Heart left ventricle (tissue), 16 donors: ENCODE measurements at regions not wholly inside any gene's neighbourhood (a gene's known extent, or its start where the extent isn't known, plus 50 kb on each side); places are given as distances from the start of the nearest gene placed in this dataset.

Source experiments
- ATAC-seq, 4 donors: fragments of 200-7000 bp; cut with Tn5 transposase; one replicate each; pipeline ENCODE4 v1.9.1; 2020 to 2022; ENCODE audit warnings: moderate library complexity in 4 of 4, mild to moderate bottlenecking in 3 of 4, moderate number of reproducible peaks in 1 of 4
- DNase-seq, 5 donors: peaks; one replicate each; pipeline ENCODE4 v3.0.0-alpha.2; 2020
- H3K27ac ChIP-seq, 12 donors: fragments of 200-600 bp; sonication (generic) in 4 of 12; one replicate each; pipeline versions ENCODE4 v1.5.0 to v1.8.0; 2016 to 2022; ENCODE audit warnings: mild to moderate bottlenecking in 2 of 12
- H3K27me3 ChIP-seq, 9 donors: fragments of 200-600 bp; sonication (generic) in 2 of 9; one replicate each; pipeline versions ENCODE4 v1.5.1 to v1.8.0; 2016 to 2022; ENCODE audit warnings: mild to moderate bottlenecking in 3 of 9
- H3K36me3 ChIP-seq, 9 donors: fragments of 200-600 bp; sonication (generic) in 2 of 9; one replicate each; pipeline versions ENCODE4 v1.5.0 to v1.8.0; 2018 to 2022; ENCODE audit warnings: mild to moderate bottlenecking in 2 of 9
- H3K4me1 ChIP-seq, 12 donors: fragments of 200-600 bp; sonication (generic) in 4 of 12; one replicate each; pipeline versions ENCODE4 v1.5.0 to v1.8.0; 2016 to 2022; ENCODE audit warnings: mild to moderate bottlenecking in 3 of 12
- H3K4me3 ChIP-seq, 12 donors: fragments of 200-600 bp; sonication (generic) in 4 of 12; one replicate each; pipeline versions ENCODE4 v1.5.0 to v1.8.0; 2017 to 2022; ENCODE audit warnings: mild to moderate bottlenecking in 9 of 12, moderate library complexity in 4 of 12
- H3K9me3 ChIP-seq, 12 donors: fragments of 200-600 bp; sonication (generic) in 4 of 12; one replicate each; pipeline versions ENCODE4 v1.5.0 to v1.8.0; 2016 to 2022; ENCODE audit warnings: mild to moderate bottlenecking in 1 of 12
- POLR2A ChIP-seq, 2 donors: fragments of 450-650 bp; IDR thresholded peaks; one replicate each; pipeline ENCODE4 v1.6.1; 2017; ENCODE audit warnings: antibody characterized with exemption in 2 of 2, mild to moderate bottlenecking in 2 of 2, moderate library complexity in 2 of 2
- WGBS, 4 donors: extraction: QIAGEN DNeasy Blood & Tissue Kit in 2 of 4; methylation state at CpG; one replicate each; pipeline versions ENCODE4 v1.1.5 to v1.1.7; 2013 to 2018; 5-methylcytosine and 5-hydroxymethylcytosine counted together
- intact Hi-C, 10 donors: fragments of 100-400 bp; cut with DNase I; formaldehyde crosslinking; loops; one replicate each; pipeline versions ENCODE4 v1.11.1 to v1.14.2; 2022
- TF ChIP-seq, protein P1 (sequence below), 12 donors: fragments of 200-600 bp; sonication (generic) in 4 of 12; IDR thresholded peaks; one replicate each; pipeline versions ENCODE4 v1.5.0 to v1.8.0; 2018 to 2022; ENCODE audit warnings: antibody characterized with exemption in 12 of 12, mild to moderate bottlenecking in 5 of 12
- donor health status: ischemic (EF 13 %, LVEDD 7.1; RV severe dilation, severe dysfunction).
- donor health status: healthy with polysubstance abuse.
- donor health status: DM: no; HTN: yes; CAD: no.
- donor health status: DM: no; HTN: no; CAD: no.
- donor health status: ischemic (EF 25% LVEDD 6.9; RV normal size, moderate dysfunction).
- donor health status: ischemic (EF 25% LVEDD 5.7; RV mildly dilated, moderate dysfunction).
- donor health status: healthy.
- donor health status: DM: yes; HTN: yes; CAD: no.
- donor health status: ischemic (EF 35%, LVEDD 5.7; RV mildly dilated, moderate dysfunction).
- donor health status: nonischemic (EF 11% LVEDD 7.7; RV severe dilation, severe dysfunction).
- donor health status: DM: yes; HTN: yes; CAD: no.
- donor health status: PGD.
- donor health status: ischemic (EF 29% LVEDD 5.4; RV normal size, mild dysfunction).
- donor health status: nonischemic (EF 23%, LVEDD 6.1; RV moderate dilation, normal function).

DNA sequence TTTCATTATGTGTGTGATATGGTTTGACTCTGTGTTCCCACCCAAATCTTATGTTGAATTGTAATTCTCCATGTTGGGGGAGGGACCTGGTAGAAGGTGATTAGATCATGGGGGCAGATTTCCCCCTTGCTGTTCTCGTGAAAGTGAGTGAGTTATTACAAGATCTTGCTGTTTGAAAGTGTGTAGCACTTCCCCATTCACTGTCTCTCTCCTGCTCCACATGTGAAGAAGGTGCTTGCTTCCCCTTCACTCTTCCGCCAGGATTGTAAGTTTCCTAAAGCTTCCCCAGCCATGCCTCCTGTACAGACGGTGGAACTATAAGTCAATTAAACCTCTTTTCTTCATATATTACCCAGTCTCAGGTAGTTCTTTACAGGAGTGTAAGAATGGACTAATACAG, 54.3 kb upstream of the SERTM1 start:
- 73 to 82% (median 80%) methylated on average over 3 of the region's 3 CpGs for WGBS, 4 donors
- no peak for ATAC-seq
- TF ChIP-seq POLR2A (IDR thresholded peaks at IDR 0.05) = no peak
- TF ChIP-seq, protein P1, sequence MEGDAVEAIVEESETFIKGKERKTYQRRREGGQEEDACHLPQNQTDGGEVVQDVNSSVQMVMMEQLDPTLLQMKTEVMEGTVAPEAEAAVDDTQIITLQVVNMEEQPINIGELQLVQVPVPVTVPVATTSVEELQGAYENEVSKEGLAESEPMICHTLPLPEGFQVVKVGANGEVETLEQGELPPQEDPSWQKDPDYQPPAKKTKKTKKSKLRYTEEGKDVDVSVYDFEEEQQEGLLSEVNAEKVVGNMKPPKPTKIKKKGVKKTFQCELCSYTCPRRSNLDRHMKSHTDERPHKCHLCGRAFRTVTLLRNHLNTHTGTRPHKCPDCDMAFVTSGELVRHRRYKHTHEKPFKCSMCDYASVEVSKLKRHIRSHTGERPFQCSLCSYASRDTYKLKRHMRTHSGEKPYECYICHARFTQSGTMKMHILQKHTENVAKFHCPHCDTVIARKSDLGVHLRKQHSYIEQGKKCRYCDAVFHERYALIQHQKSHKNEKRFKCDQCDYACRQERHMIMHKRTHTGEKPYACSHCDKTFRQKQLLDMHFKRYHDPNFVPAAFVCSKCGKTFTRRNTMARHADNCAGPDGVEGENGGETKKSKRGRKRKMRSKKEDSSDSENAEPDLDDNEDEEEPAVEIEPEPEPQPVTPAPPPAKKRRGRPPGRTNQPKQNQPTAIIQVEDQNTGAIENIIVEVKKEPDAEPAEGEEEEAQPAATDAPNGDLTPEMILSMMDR (IDR thresholded peaks at IDR 0.05) = no peak

More for the DNA sequence above, 54.3 kb upstream of the SERTM1 start:
- intact Hi-C loops = no loop called here
- Histone ChIP-seq H3K4me1 (no peaks in the 10 kb centered on the region), H3K36me3 (no peaks in the 10 kb centered on the region), H3K27ac (no peak overlapping the region), H3K4me3 (no peak overlapping the region), H3K9me3 (peaks cover 0 to 3% (median 0%) of the 10 kb centered on the region in 12 donors), H3K27me3 (peaks cover 0 to 3% (median 0%) of the 10 kb centered on the region in 9 donors)
- no peak for DNase-seq
